ENCODE measurements at regions not wholly inside any gene's neighbourhood (a gene's known extent, or its start where the extent isn't known, plus 50 kb on each side); places are given as distances from the start of the nearest gene placed in this dataset.
A peak's percentile ranks its signal among the peaks of the same experiment; 100 is the strongest.

- no peak for DNase-seq
Observed at GRCh38 chr1:55420026-55420425, 204.9 kb upstream of the USP24 start.

GRCh38 chr1:55418208-55419000, 203.2 kb upstream of the USP24 start:
- DNase-seq, result no peak

- no peak for DNase-seq
Observed at GRCh38 chr1:55416164-55416842, 201.1 kb upstream of the USP24 start.

- no peak for DNase-seq
Observed at GRCh38 chr1:55413286-55413685, 198.1 kb upstream of the USP24 start.

- DNase-seq, result no peak
Observed at GRCh38 chr1:55412060-55412459, 196.9 kb upstream of the USP24 start.

- no peak for DNase-seq
Observed at GRCh38 chr1:55402671-55403464, 187.7 kb upstream of the USP24 start.

- no peak for DNase-seq
Observed at GRCh38 chr1:55402142-55402541, 187.0 kb upstream of the USP24 start.

- DNase-seq, result no peak
Observed at GRCh38 chr1:55400508-55400907, 185.3 kb upstream of the USP24 start.

- no peak for DNase-seq
Observed at GRCh38 chr1:55399346-55399745, 184.2 kb upstream of the USP24 start.

GRCh38 chr1:55396381-55396891, 181.3 kb upstream of the USP24 start:
- no peak for DNase-seq

- DNase-seq, result no peak
Observed at GRCh38 chr1:55388960-55389359, 173.8 kb upstream of the USP24 start.

GRCh38 chr1:55387145-55387544, 172.0 kb upstream of the USP24 start:
- DNase-seq, result no peak

GRCh38 chr1:55386456-55386855, 171.3 kb upstream of the USP24 start:
- DNase-seq, result no peak

- DNase-seq, result no peak
Observed at GRCh38 chr1:55385402-55386018, 170.3 kb upstream of the USP24 start.

GRCh38 chr1:55384637-55385036, 169.5 kb upstream of the USP24 start:
- DNase-seq, result no peak

- DNase-seq, result no peak
Observed at GRCh38 chr1:55382806-55383305, 167.7 kb upstream of the USP24 start.

- DNase-seq, result no peak
Observed at GRCh38 chr1:55381983-55382382, 166.8 kb upstream of the USP24 start.

- no peak for DNase-seq
Observed at GRCh38 chr1:55381491-55381890, 166.3 kb upstream of the USP24 start.

- DNase-seq, result no peak
Observed at GRCh38 chr1:55380355-55380970, 165.3 kb upstream of the USP24 start.

- DNase-seq, result no peak
Observed at GRCh38 chr1:55378582-55378981, 163.4 kb upstream of the USP24 start.

- no peak for DNase-seq
Observed at GRCh38 chr1:55376897-55377296, 161.7 kb upstream of the USP24 start.

GRCh38 chr1:55375617-55376258, 160.6 kb upstream of the USP24 start:
- DNase-seq, result peak in 1 of 2 experiments; percentile 34
